Activated CD8-positive, alpha-beta memory T cell treated with anti-CD3 and anti-CD28 coated beads for 48 hours (primary cell): ENCODE measurements at regions not wholly inside any gene's neighbourhood (a gene's known extent, or its start where the extent isn't known, plus 50 kb on each side); places are given as distances from the start of the nearest gene placed in this dataset.

ENCODE experiments used
- DNase-seq, 3 experiments: peaks; one replicate each; pipeline ENCODE4 v3.0.0-alpha.2; 2020; ENCODE audit warnings: low read depth in 2 of 3, low spot score in 2 of 3

- DNase-seq = no peak
Measured at GRCh38 chr20:52921340-52921739, 50.8 kb upstream of the TSHZ2 start.

GRCh38 chr20:52918311-52918710, 53.8 kb upstream of the TSHZ2 start:
- DNase-seq = no peak

GRCh38 chr20:52915564-52915963, 56.6 kb upstream of the TSHZ2 start:
- no peak for DNase-seq

GRCh38 chr20:52914870-52915269, 57.3 kb upstream of the TSHZ2 start:
- DNase-seq = no peak

- no peak for DNase-seq
Measured at GRCh38 chr20:52913650-52914387, 58.3 kb upstream of the TSHZ2 start.

GRCh38 chr20:52905241-52905994, 66.7 kb upstream of the TSHZ2 start:
- no peak for DNase-seq

GRCh38 chr20:52904837-52905236, 67.3 kb upstream of the TSHZ2 start:
- no peak for DNase-seq

- no peak for DNase-seq
Measured at GRCh38 chr20:52899041-52899608, 73.0 kb upstream of the TSHZ2 start.

GRCh38 chr20:52896348-52896747, 75.8 kb upstream of the TSHZ2 start:
- DNase-seq = no peak

- DNase-seq = no peak
Measured at GRCh38 chr20:52895701-52896100, 76.5 kb upstream of the TSHZ2 start.

- no peak for DNase-seq
Measured at GRCh38 chr20:52895235-52895634, 76.9 kb upstream of the TSHZ2 start.

- no peak for DNase-seq
Measured at GRCh38 chr20:52893498-52893897, 78.7 kb upstream of the TSHZ2 start.

GRCh38 chr20:52892023-52892422, 80.1 kb upstream of the TSHZ2 start:
- no peak for DNase-seq

GRCh38 chr20:52890130-52890529, 82.0 kb upstream of the TSHZ2 start:
- DNase-seq = no peak

- DNase-seq = no peak
Measured at GRCh38 chr20:52889225-52889624, 82.9 kb upstream of the TSHZ2 start.

- DNase-seq = no peak
Measured at GRCh38 chr20:52888096-52888495, 84.1 kb upstream of the TSHZ2 start.

- no peak for DNase-seq
Measured at GRCh38 chr20:52880997-52881396, 91.2 kb upstream of the TSHZ2 start.

- no peak for DNase-seq
Measured at GRCh38 chr20:52880259-52880658, 91.9 kb upstream of the TSHZ2 start.

- DNase-seq = no peak
Measured at GRCh38 chr20:52874241-52874640, 97.9 kb upstream of the TSHZ2 start.

GRCh38 chr20:52869698-52870501, 102.3 kb upstream of the TSHZ2 start:
- no peak for DNase-seq

GRCh38 chr20:52869276-52869675, 102.9 kb upstream of the TSHZ2 start:
- no peak for DNase-seq

- DNase-seq = no peak
Measured at GRCh38 chr20:52867305-52867704, 104.9 kb upstream of the TSHZ2 start.
